K562 (cell line): ENCODE measurements at regions not wholly inside any gene's neighbourhood (a gene's known extent, or its start where the extent isn't known, plus 50 kb on each side); places are given as distances from the start of the nearest gene placed in this dataset.

ENCODE experiments used
- ATAC-seq: fragments of 200-7000 bp; cut with Tn5 transposase; 3 replicates; pipeline ENCODE4 v1.9.1; 2020; ENCODE audit warnings: moderate library complexity
- BruUV-seq: library from RNA; stranded (reverse); fragments of 400-500 nt; replicated peaks from 2 replicates; lab custom pipeline; 2021; lab: Mats Ljungman, UMichigan
- CTCF ChIA-PET: fragments of 300-600 bp; formaldehyde crosslinking; extraction: SDS; loops from one replicate; lab custom pipeline; 2021; ENCODE audit warnings: low intra/inter-chr PET ratio; lab: Yijun Ruan, JAX
- POLR2A ChIA-PET: fragments of 300-600, 350-650 bp; sonication (Branson Sonifier 250); formaldehyde crosslinking; extraction: SDS; loops from one replicate; lab custom pipeline; 2021; ENCODE audit warnings: antibody characterized with exemption, inconsistent platforms; lab: Yijun Ruan, JAX
- DNase-seq, 4 experiments: peaks; one replicate each; pipeline versions ENCODE4 v3.0.0 to v3.0.0-alpha.2; 2011 to 2018; ENCODE audit warnings: low spot score in 3 of 4, mixed read lengths in 3 of 4; ENCODE audit errors: extremely low read depth in 1 of 4
- FAIRE-seq: peaks from 2 replicates; lab custom pipeline; 2011; peaks lifted over from hg19 to GRCh38; lab: Jason Lieb, UNC
- H2AFZ ChIP-seq: 2 replicates; pipeline ENCODE4 v1.6.0; 2011; ENCODE audit warnings: low read depth, low read length, control low read depth, inconsistent platforms
- H3K27ac ChIP-seq: fragments of 200-600 bp; 3 replicates; pipeline ENCODE4 v1.8.0; 2011; ENCODE audit warnings: low read depth, mild to moderate bottlenecking, control low read depth, inconsistent platforms, low read length, moderate library complexity, mixed read lengths; ENCODE audit errors: extremely low read depth
- H3K27me3 ChIP-seq, 2 experiments: fragments of 300-600 bp in 1 of 2; 2 replicates in 1 of 2; 3 replicates in 1 of 2; pipeline versions ENCODE4 v1.6.0 to v1.8.0; 2011; ENCODE audit warnings: inconsistent platforms in 2 of 2, low read length in 2 of 2, mild to moderate bottlenecking in 1 of 2, mixed read lengths in 1 of 2, moderate library complexity in 1 of 2; ENCODE audit not compliant: control insufficient read depth in 2 of 2, insufficient read depth in 2 of 2
- H3K36me3 ChIP-seq: fragments of 300-600 bp; 3 replicates; pipeline ENCODE4 v1.8.0; 2011; ENCODE audit warnings: mild to moderate bottlenecking, low read length, inconsistent platforms; ENCODE audit not compliant: control insufficient read depth, insufficient read depth
- H3K4me1 ChIP-seq, 2 experiments: fragments of 200-600 bp in 1 of 2; replicated peaks in 1 of 2; 2 replicates in 1 of 2; 3 replicates in 1 of 2; pipeline versions ENCODE4 v1.5.1 to v1.8.0; 2011; ENCODE audit warnings: inconsistent platforms in 2 of 2, low read length in 2 of 2, mild to moderate bottlenecking in 1 of 2, mixed read lengths in 1 of 2, moderate library complexity in 1 of 2; ENCODE audit not compliant: control insufficient read depth in 2 of 2, insufficient read depth in 2 of 2
- H3K4me2 ChIP-seq: 2 replicates; pipeline ENCODE4 v1.6.1; 2011; ENCODE audit warnings: low read length, control low read depth, inconsistent platforms, mixed read lengths; ENCODE audit not compliant: insufficient read depth
- H3K4me3 ChIP-seq: fragments of 200-600 bp; sonication (generic), shearing (Covaris generic); 2 replicates; pipeline ENCODE4 v1.5.1; 2016; ENCODE audit warnings: control low read depth, inconsistent platforms
- H3K79me2 ChIP-seq: fragments of 200-600 bp; 3 replicates; pipeline ENCODE4 v1.8.0; 2011; ENCODE audit warnings: low read length, inconsistent platforms; ENCODE audit not compliant: control insufficient read depth, insufficient read depth
- H3K9ac ChIP-seq, 2 experiments: 2 replicates each; pipeline versions ENCODE4 v1.6.0 to v1.6.1; 2011; ENCODE audit warnings: low read depth in 2 of 2, low read length in 2 of 2, control low read depth in 1 of 2, inconsistent platforms in 1 of 2, mild to moderate bottlenecking in 1 of 2, mixed read lengths in 1 of 2; ENCODE audit not compliant: insufficient read depth in 1 of 2
- H3K9me1 ChIP-seq: one replicate; pipeline ENCODE4 v1.6.0; 2011; ENCODE audit warnings: inconsistent platforms, mild to moderate bottlenecking, low read length, moderate library complexity; ENCODE audit not compliant: control insufficient read depth, insufficient read depth
- H3K9me3 ChIP-seq: replicated peaks from 2 replicates; pipeline ENCODE4 v1.5.1; 2011; ENCODE audit warnings: low read depth, low read length, inconsistent platforms; ENCODE audit not compliant: control insufficient read depth, insufficient read depth
- H4K20me1 ChIP-seq: replicated peaks from 2 replicates; pipeline ENCODE4 v1.6.1; 2011; ENCODE audit warnings: low read length, inconsistent platforms, mixed read lengths; ENCODE audit not compliant: control insufficient read depth, insufficient read depth
- CBX1 ChIP-seq: sonication (generic); IDR thresholded peaks from 2 replicates; pipeline ENCODE4 v1.6.1; 2016; ENCODE audit warnings: antibody characterized with exemption, low read depth, mild to moderate bottlenecking
- CREBBP ChIP-seq: IDR thresholded peaks from one replicate; pipeline ENCODE4 v1.6.1; 2012; ENCODE audit warnings: low read depth, mild to moderate bottlenecking, control low read depth, inconsistent platforms, low read length
- DNMT1 ChIP-seq: fragments of 450-650 bp; IDR thresholded peaks from 2 replicates; pipeline ENCODE4 v1.6.1; 2016; ENCODE audit warnings: antibody characterized with exemption, mild to moderate bottlenecking
- FOS ChIP-seq: IDR thresholded peaks from 3 replicates; pipeline ENCODE4 v1.6.1; 2011; ENCODE audit not compliant: insufficient read length; ENCODE audit errors: extremely low read depth
- FOXJ2 ChIP-seq: fragments of 200-800 bp; sonication (Bioruptor generic); IDR thresholded peaks from 2 replicates; pipeline ENCODE4 v1.6.1; 2016; ENCODE audit warnings: missing genetic modification characterization, missing compliant biosample characterization
- GTF2F1 ChIP-seq: IDR thresholded peaks from 2 replicates; pipeline ENCODE4 v1.6.1; 2011; ENCODE audit warnings: low read depth, low read length, improper control_type of control experiment
- HSF4 ChIP-seq: fragments of 250-450 bp; sonication (Bioruptor Pico); IDR thresholded peaks from 2 replicates; pipeline ENCODE4 v2.1.2; 2022; ENCODE audit warnings: mild to moderate bottlenecking, moderate library complexity, borderline replicate concordance
- NCOR1 ChIP-seq: fragments of 450-650 bp; IDR thresholded peaks from 2 replicates; pipeline ENCODE4 v1.6.1; 2016; ENCODE audit warnings: mild to moderate bottlenecking, moderate library complexity
- SAFB ChIP-seq: fragments of 200-400 bp; formaldehyde crosslinking; IDR thresholded peaks from 2 replicates; pipeline ENCODE4 v1.6.1; 2017; ENCODE audit warnings: low read depth, low read length, borderline replicate concordance
- SMC3 ChIP-seq: conservative IDR thresholded peaks from 2 replicates; pipeline ENCODE4 v1.6.1; 2011; ENCODE audit warnings: low read depth, low read length, improper control_type of control experiment; ENCODE audit not compliant: insufficient read depth
- TAF1 ChIP-seq: IDR thresholded peaks from 2 replicates; pipeline ENCODE4 v1.6.1; 2011; ENCODE audit warnings: mild to moderate bottlenecking, low read length, moderate library complexity; ENCODE audit not compliant: insufficient read depth, control insufficient read depth, severe bottlenecking; ENCODE audit errors: extremely low read depth
- TCF7 ChIP-seq: sonication (generic); IDR thresholded peaks from 2 replicates; pipeline ENCODE4 v1.6.1; 2016; ENCODE audit warnings: antibody characterized with exemption, borderline replicate concordance
- ZNF347 ChIP-seq: fragments of 450-650 bp; formaldehyde crosslinking; IDR thresholded peaks from 2 replicates; pipeline ENCODE4 v1.4.0; 2020; ENCODE audit warnings: low read depth, mild to moderate bottlenecking, moderate library complexity
- ZNF354B ChIP-seq: fragments of 250-450 bp; sonication (Bioruptor Pico); IDR thresholded peaks from 2 replicates; pipeline ENCODE4 v1.4.0; 2020
- ZNF431 ChIP-seq: sonication (generic); formaldehyde crosslinking; IDR thresholded peaks from 2 replicates; pipeline ENCODE4 v1.8.0; 2022; ENCODE audit warnings: mild to moderate bottlenecking, missing genetic modification reagents
- ZNF717 ChIP-seq: fragments of 250-450 bp; sonication (Bioruptor Pico); IDR thresholded peaks from 2 replicates; pipeline ENCODE4 v1.5.0; 2021
- WGBS: fragments of 100-300 bp; shearing (Covaris generic); methylation state at CpG from one replicate; pipeline ENCODE4 v1.1.6; 2016; ENCODE audit warnings: low coverage, mixed read lengths; ENCODE audit not compliant: insufficient coverage; ENCODE audit errors: missing lambda C conversion rate; 5-methylcytosine and 5-hydroxymethylcytosine counted together
- in situ Hi-C: fragments of 300-500 bp; cut with MboI; formaldehyde crosslinking; loops from 4 replicates; pipeline ENCODE4 v1.15.0; 2018; ENCODE audit warnings: inconsistent platforms, mixed read lengths
- intact Hi-C: fragments of 100-400 bp; cut with micrococcal nuclease; formaldehyde crosslinking; loops from 2 replicates; pipeline ENCODE4 v1.14.2; 2022
- TF ChIP-seq, protein P1 (sequence below): sonication (generic); formaldehyde crosslinking; IDR thresholded peaks from 2 replicates; pipeline ENCODE4 v1.8.0; 2023; ENCODE audit warnings: mild to moderate bottlenecking, missing genetic modification reagents
- TF ChIP-seq, protein P2 (sequence below): sonication (generic); formaldehyde crosslinking; IDR thresholded peaks from 2 replicates; pipeline ENCODE4 v1.8.1; 2022; ENCODE audit warnings: missing genetic modification reagents

GRCh38 chr16:65981057-65981456 lies 385.4 kb upstream of the CDH5 start (continued):
- TF ChIP-seq, protein P1, sequence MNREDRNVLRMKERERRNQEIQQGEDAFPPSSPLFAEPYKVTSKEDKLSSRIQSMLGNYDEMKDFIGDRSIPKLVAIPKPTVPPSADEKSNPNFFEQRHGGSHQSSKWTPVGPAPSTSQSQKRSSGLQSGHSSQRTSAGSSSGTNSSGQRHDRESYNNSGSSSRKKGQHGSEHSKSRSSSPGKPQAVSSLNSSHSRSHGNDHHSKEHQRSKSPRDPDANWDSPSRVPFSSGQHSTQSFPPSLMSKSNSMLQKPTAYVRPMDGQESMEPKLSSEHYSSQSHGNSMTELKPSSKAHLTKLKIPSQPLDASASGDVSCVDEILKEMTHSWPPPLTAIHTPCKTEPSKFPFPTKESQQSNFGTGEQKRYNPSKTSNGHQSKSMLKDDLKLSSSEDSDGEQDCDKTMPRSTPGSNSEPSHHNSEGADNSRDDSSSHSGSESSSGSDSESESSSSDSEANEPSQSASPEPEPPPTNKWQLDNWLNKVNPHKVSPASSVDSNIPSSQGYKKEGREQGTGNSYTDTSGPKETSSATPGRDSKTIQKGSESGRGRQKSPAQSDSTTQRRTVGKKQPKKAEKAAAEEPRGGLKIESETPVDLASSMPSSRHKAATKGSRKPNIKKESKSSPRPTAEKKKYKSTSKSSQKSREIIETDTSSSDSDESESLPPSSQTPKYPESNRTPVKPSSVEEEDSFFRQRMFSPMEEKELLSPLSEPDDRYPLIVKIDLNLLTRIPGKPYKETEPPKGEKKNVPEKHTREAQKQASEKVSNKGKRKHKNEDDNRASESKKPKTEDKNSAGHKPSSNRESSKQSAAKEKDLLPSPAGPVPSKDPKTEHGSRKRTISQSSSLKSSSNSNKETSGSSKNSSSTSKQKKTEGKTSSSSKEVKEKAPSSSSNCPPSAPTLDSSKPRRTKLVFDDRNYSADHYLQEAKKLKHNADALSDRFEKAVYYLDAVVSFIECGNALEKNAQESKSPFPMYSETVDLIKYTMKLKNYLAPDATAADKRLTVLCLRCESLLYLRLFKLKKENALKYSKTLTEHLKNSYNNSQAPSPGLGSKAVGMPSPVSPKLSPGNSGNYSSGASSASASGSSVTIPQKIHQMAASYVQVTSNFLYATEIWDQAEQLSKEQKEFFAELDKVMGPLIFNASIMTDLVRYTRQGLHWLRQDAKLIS (CRISPR knock-in tag) = no peak
- TF ChIP-seq ZNF354B (no peak), CBX1 (no peak)

- Histone ChIP-seq H3K27ac (peak overlapping the region; percentile 76; the same call in 2 of the 3 replicates), H3K9ac (no peak overlapping the region), H3K4me2 (peak overlapping the region; percentile 45), H3K4me3 (no peak overlapping the region), H2AFZ (peak overlapping the region; percentile 55; the same call in 1 of the 2 replicates), H4K20me1 (no peaks in the 10 kb centered on the region), H3K9me1 (no peaks in the 10 kb centered on the region), H3K36me3 (no peaks in the 10 kb centered on the region), H3K79me2 (no peaks in the 10 kb centered on the region), H3K4me1 (peaks cover 0 to 9% of the 10 kb centered on the region in 2 experiments; a peak in 2 of 5 replicates), H3K9me3 (0 out of 2 replicates have a peak, but pooled peaks cover 2% of the 10 kb centered on the region), H3K27me3 (no peaks in the 10 kb centered on the region)
- ChIA-PET CTCF (no interaction called here), POLR2A (interaction anchor here (1.4 kb wide), 1 partner anchor 10 kb away, joined by 4 read pairs; no protein-coding TSS in a partner anchor)
- DNase-seq = peak; percentile 20 to 60 (median 28)
- in situ Hi-C loops = no loop called here
- BruUV-seq = no TSS peak
- peak; percentile 90 for ATAC-seq
- 21% methylated on average over 7 of the region's 7 CpGs for WGBS
- peak; percentile 89 for FAIRE-seq
- intact Hi-C loops = no loop called here
- TF ChIP-seq CREBBP (no peak), FOXJ2 (tag) (0 out of 2 replicates have a peak, but pooled peaks have one; percentile 54), ZNF431 (no peak), ZNF347 (CRISPR knock-in tag) (no peak), NCOR1 (peak; percentile 14; the same call in 1 of the 2 replicates), SMC3 (no peak), FOS (peak; percentile 53), HSF4 (CRISPR knock-in tag) (no peak), GTF2F1 (no peak), DNMT1 (no peak), ZNF717 (CRISPR knock-in tag) (no peak), TAF1 (no peak), SAFB (no peak), TCF7 (no peak)
- TF ChIP-seq, protein P2, sequence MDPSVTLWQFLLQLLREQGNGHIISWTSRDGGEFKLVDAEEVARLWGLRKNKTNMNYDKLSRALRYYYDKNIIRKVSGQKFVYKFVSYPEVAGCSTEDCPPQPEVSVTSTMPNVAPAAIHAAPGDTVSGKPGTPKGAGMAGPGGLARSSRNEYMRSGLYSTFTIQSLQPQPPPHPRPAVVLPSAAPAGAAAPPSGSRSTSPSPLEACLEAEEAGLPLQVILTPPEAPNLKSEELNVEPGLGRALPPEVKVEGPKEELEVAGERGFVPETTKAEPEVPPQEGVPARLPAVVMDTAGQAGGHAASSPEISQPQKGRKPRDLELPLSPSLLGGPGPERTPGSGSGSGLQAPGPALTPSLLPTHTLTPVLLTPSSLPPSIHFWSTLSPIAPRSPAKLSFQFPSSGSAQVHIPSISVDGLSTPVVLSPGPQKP (CRISPR knock-in tag) = no peak
Measured at GRCh38 chr16:65975049-65975708, 391.3 kb upstream of the CDH5 start.
